Left cardiac atrium (tissue), 4 donors: ENCODE measurements at regions not wholly inside any gene's neighbourhood (a gene's known extent, or its start where the extent isn't known, plus 50 kb on each side); places are given as distances from the start of the nearest gene placed in this dataset.
"Not testable (repeated sequence)": the region's sequence is repeated elsewhere in the genome, so short reads cannot be mapped to it uniquely, and the experiment has no call there.

Experiments
- ATAC-seq, 2 donors: fragments of 200-7000 bp; cut with Tn5 transposase; one replicate each; pipeline ENCODE4 v1.9.1; 2020; ENCODE audit warnings: mild to moderate bottlenecking in 2 of 2, moderate library complexity in 2 of 2
- DNase-seq: peaks from one replicate; pipeline ENCODE4 v3.0.0-alpha.2; 2020
- intact Hi-C, 2 donors: fragments of 100-400 bp; cut with DNase I; formaldehyde crosslinking; loops; one replicate each; pipeline versions ENCODE4 v1.14.1 to v1.15.1; 2022 to 2023
- donor health status: DM: no; HTN: yes; CAD: no.
- donor health status: DM: no; HTN: yes; CAD: no; lungs with severe emphysema.
- donor health status: DM: yes; HTN: yes; CAD: no.
- donor health status: Dilated cardiomyopathy.

DNA sequence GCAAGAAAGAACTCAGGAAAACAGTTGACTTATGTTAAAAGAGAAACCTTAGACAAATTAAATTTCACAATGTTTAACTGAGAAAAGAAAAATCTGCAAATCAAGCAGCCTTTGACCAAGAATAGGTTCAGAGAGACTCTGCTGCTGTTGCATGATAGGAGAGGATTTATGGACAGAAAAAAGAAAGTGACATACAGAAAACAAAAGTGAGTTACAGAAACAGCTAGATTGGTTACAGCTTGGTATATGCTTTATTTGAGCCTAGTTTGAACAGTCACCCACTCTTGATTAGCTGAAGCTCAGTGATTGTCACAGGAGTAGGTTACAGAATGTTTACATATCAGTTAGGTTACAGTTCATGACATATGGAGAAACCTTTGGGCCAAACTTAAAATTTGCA is 258.2 kb upstream of the SPOPL start:
- ATAC-seq (no peak), DNase-seq (no peak)
- intact Hi-C loops, result no loop called here

- intact Hi-C loops, result no loop called here
- DNase-seq (no peak), ATAC-seq (peak in 1 of 2 donors; percentile 38)
Measured at GRCh38 chr2:138244501-138244925, 257.1 kb upstream of the SPOPL start.

DNA sequence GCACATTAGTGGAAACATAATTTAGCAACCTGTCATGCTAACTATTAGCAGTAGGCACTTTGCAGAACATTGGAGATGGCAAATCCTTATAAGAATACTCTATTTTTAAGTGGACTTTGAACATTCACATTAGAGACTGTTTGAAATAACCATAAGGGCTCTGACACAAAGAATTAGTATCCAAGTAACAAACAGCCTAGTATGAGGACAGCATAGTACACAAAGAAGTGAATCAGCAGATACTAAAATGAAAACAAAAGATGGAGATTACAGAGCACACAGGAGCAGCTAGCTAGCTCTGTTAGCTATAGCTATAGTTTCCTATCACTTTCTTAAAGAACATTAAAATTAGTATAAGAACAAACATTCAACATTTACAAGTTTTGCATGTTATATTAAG is 256.3 kb upstream of the SPOPL start:
- DNase-seq, result no peak
- intact Hi-C loops, result no loop called here
- no peak for ATAC-seq

DNA sequence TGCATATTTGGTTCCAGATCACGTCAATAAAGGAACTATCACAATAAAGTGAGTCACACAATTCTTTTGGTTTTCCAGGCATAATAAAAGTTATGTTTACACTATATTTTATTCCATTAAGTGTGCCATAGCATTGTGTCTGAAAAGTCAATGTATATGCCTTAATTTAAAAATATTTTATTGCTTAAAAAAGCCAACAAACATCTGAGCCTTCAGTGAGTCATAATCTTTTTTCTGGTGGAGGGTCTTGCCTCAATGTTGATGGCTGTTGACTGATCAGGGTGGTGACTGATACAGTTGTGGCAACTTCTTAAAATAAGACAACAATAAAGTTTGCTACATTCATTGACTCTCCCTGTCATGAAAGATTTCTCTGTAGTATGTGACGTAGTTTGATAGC is 254.3 kb upstream of the SPOPL start:
- ATAC-seq (no peak), DNase-seq (no peak)
- intact Hi-C loops, result no loop called here

- ATAC-seq (no peak), DNase-seq (no peak)
- intact Hi-C loops, result no loop called here
Measured at GRCh38 chr2:138249207-138249606, 252.4 kb upstream of the SPOPL start.

GRCh38 chr2:138250843-138251320 is 250.7 kb upstream of the SPOPL start:
- ATAC-seq, DNase-seq, intact Hi-C loops: not testable (repeated sequence)

GRCh38 chr2:138252587-138252986 is 249.0 kb upstream of the SPOPL start:
- no peak for ATAC-seq
- intact Hi-C loops, result no loop called here
- DNase-seq, result no peak

DNA sequence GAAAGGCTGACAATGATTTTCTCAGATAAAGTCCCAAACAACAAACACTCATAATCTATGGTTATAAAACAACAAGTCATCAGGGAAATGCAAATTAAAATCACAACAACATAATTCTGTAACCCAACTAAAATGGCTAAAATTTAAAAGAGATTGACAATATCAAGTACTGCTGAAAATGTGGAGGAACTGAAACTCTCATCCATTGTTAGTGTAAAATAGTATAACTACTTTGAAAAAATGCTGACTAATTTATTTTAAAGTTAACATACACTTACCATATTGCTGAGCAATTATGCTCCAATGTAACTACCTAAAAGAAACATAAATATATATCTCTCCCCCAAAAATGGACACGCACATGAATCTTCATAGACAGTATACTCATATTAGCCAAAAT is 245.9 kb upstream of the SPOPL start:
- intact Hi-C loops, result no loop called here
- DNase-seq (no peak), ATAC-seq (no peak)

DNA sequence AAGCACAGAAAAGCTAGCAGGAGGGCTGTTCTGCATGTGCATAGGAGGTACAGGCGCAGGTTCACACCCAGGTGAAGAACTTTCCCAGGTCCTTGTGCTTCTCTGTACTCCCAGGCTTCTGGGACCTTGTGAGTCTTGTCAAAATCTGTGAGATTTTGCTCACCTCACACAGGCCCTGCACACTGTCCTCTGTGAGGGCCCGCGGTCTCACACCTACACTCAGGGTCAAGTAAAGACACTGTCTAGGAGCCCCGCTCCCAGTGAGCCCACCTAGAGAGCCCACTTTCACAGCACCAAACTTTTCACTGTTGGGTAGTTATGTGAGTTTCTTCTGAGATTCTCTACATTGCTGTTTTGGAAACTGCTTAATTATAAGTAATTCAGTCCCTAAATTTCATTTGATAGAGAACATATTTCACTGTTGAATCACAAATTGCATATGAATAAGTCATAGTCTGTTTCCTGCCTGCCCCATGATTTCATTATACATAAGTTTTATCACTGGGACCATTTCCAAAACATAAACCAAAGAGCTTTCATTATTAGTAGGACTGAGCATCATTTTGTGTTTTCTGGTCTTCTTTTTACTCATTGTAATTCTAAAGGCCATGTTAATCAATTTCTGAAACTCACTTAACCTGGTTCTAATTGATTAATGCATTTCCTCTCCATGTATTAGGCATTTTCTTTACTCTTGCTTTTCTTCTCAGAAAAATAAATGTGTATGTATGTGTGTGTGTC is 234.2 kb upstream of the SPOPL start:
- ATAC-seq (peak in 1 of 2 donors; percentile 59), DNase-seq (no peak)
- intact Hi-C loops, result no loop called here

GRCh38 chr2:138267902-138268254 is 233.7 kb upstream of the SPOPL start:
- no peak for ATAC-seq
- intact Hi-C loops, result no loop called here
- DNase-seq, result no peak

- intact Hi-C loops, result no loop called here
- DNase-seq, result no peak
- no peak for ATAC-seq
Measured at GRCh38 chr2:138269765-138270164, 231.8 kb upstream of the SPOPL start.

- ATAC-seq, result no peak
- DNase-seq, result no peak
- intact Hi-C loops, result no loop called here
Measured at GRCh38 chr2:138271467-138271866, 230.1 kb upstream of the SPOPL start.

GRCh38 chr2:138272524-138273195 is 228.9 kb upstream of the SPOPL start:
- intact Hi-C loops, result no loop called here
- no peak for ATAC-seq
- no peak for DNase-seq

DNA sequence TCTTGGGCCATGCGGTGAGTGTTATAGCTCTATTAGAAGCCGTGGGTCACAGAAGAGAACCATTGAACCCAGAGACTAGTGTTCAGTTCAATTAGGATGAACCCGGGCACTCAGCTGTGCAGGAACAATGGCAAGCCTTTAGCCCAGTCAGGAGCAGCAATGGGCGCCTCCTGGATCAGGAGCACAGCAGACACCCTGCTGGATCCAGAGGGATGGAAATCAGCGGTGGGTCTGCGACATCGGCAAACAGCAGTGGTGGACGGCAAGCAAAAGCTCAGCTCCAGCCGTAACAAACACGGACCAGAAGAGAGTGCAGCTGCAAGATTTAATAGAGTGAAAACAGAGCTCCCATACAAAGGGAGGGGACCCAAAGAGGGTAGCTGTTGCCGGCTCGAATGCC is 228.3 kb upstream of the SPOPL start:
- intact Hi-C loops, DNase-seq, ATAC-seq: not testable (repeated sequence)

DNA sequence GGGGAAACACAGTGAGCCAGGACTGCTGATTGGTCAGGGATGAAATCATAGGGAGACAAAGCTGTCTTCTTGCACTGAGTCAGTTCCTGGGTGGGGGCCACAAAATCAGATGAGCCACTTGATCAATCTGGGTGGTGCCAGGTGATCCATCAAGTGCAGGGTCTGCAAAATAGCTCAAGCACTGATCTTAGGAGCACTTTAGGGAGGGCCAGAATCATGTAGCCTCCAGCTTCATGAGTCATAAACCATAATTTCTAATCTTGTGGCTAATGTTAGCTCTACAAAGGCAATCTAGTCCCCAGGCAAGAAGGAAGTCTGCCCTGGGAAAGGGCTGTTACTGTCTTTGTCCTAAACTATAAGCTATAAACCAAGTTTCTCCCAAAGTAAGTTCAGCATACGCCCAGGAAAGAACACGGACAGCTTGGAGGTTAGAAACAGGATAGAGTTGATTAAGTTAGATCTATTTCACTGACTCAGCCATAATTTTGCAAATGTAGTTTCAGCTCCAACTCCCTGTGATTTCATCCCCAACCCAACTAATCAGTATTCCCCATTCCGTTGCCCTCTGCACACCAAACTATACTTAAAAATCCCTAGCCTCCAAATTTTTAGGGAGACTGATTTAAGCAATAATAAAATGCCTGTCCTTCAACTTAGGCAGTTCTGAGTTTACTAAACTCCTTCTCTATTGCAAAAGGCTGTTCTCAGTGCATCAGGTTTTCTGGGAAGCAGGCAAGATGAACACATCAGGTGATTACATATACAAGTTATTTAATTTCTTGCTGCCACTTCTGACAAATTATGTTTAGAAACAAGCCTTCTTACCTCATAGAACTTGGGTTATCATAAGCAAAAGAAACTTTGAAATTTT is 226.9 kb upstream of the SPOPL start:
- intact Hi-C loops, result no loop called here
- peak in 1 of 2 donors; percentile 40 for ATAC-seq
- DNase-seq, result no peak

GRCh38 chr2:138275292-138275690 is 226.3 kb upstream of the SPOPL start:
- intact Hi-C loops, result no loop called here
- no peak for DNase-seq
- no peak for ATAC-seq

DNA sequence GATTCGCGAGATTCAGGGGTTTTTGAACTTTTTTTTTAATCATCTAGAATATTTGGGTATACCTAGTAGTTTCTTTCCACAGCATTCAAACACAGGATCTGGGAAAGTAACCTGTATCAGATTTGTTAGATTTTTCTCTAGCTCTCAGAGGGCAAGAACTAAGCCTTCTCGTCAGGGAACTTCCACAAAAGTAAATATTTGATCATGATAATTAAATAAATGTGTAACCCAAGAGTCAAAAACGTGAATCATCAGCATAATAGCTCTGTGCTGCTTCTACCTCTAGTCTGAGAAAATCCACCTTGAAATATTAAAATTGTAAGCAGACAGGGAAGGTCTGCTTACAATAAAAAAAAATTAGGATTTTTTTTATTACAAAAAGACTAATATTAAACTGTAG is 225.7 kb upstream of the SPOPL start:
- intact Hi-C loops, result no loop called here
- ATAC-seq (peak in 1 of 2 donors; percentile 47), DNase-seq (no peak)

DNA sequence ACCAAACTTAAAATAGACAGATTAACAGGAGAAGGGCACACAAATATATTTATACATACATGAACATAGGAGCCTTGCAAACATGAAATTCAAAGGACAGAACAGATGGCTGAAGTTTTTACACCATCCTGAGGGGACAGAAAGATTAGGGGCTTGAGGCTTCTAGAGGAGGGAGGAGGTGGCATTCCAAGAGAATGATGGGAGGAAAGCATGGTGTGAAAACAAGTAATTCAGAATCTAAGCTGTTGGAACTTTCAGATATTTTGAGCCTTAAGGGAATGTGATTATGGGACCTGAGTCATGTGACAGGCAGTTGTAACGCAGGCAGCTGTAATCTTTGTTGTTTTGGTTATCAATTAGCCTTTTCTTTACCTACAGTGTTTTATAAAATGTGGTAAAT is 225.2 kb upstream of the SPOPL start:
- ATAC-seq (no peak), DNase-seq (no peak)
- intact Hi-C loops, result no loop called here

- DNase-seq, result no peak
- ATAC-seq, result no peak
- intact Hi-C loops, result no loop called here
Measured at GRCh38 chr2:138277062-138277461, 224.5 kb upstream of the SPOPL start.

DNA sequence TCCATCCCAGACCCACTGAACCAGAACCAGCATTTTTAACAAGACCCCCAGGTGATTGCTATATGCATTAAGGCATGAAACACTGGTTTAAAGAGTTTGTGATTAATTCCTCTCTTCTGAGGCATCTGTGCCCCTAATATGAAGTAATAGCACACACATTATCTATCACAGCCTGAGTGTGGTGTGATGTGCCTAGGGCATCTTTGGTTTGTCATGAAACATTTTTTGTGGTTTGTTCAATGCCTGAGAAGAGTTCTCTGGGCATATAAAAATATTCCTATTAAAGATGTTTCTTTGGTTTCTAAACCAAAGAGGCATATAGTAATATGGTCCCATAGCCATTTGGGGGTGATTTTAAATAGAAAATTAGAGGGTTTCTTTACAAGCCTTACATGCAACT is 221.7 kb upstream of the SPOPL start:
- DNase-seq (no peak), ATAC-seq (no peak)
- intact Hi-C loops, result no loop called here
